GM19438 (cell line): ENCODE measurements at regions not wholly inside any gene's neighbourhood (a gene's known extent, or its start where the extent isn't known, plus 50 kb on each side); places are given as distances from the start of the nearest gene placed in this dataset.
"Not testable (repeated sequence)": the region's sequence is repeated elsewhere in the genome, so short reads cannot be mapped to it uniquely, and the experiment has no call there.

Experiments used
- ATAC-seq: cut with Tn5 transposase; IDR thresholded peaks from one replicate; pipeline ENCODE4 v1.9.1; 2021; ENCODE audit warnings: low read depth; ENCODE audit not compliant: unreplicated experiment

DNA sequence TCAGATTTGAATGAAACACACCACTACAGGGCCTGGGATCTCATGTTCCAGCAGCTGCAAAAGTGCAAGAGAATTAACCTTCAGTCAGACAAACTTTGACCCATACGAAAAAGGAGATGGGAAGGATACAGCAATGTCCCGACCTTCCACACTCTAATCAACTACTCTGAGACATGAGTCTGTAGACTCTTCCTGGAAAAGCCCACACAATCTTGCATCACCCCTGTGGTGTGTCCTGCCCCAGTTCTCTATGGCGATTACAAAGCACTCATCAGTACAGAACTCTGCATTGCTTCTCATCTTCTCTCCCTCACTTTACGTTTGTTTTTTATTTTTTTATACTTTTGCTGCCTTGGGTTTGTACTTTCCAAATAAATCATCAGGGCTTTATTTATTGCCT, 241.0 kb upstream of the KIF2A start:
- ATAC-seq: no peak

DNA sequence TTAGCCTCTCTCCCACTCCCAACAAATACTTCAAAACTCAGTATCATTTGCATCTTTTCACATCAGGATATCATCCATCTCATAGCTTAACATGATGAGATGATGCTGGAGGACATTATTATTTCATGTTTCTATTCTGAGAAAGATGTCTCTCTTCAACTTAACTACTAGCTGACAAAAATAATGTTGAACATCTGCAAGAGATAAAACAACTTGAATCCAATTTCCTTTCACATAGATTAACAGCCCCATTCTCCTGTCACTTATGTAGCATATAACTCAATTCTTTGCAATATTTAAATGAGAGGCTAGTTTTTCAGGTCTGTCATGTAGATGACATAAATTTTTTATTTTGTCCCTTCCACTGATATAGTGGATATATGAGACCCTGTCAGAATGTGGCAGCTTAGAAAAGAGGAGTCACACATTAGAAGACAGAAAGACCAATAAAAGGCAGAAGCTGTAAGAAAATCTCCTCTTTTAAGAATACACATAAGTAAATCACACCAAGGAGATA, 239.2 kb upstream of the KIF2A start:
- ATAC-seq: no peak

DNA sequence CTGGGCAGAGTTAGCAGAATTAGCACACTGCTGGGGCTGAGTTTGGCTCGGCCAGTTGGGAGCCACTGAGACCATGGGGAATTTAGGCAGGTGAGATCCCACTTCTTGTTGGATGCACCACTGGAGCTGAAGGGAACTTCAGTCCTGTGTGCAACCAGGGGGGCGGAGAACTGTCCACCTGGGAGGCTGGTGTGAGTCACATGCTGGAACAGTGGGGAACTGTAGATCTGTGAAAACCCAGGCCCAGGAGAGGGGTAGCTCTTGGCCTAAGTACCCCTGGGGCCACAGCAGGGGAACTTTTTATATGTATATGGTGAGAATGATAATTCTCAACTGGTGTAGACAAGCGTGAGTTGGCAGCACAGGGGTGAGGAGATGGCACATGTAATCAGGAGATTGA, 237.5 kb upstream of the KIF2A start:
- ATAC-seq: no peak

DNA sequence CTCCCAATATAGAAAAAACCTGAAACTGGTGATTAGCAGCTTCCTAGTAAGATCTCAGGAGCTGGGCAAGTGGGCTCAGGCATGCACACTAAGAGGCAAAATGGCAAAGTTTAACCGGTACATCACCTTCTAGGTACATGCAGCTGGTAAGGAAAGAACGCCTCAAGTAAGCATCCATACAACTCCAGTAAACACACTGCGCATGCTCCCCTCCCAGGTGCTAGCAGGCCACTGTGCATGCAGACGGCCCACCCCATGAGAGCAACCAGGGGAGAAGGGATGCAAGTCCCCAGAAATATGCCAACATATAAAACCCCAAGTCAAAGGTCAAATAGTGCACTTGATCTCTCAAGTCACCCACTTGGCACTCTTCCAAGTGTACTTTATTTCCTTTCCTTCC, 228.6 kb upstream of the KIF2A start:
- no peak for ATAC-seq

GRCh38 chr5:62077823-62078550, 228.0 kb upstream of the KIF2A start:
- no peak for ATAC-seq

DNA sequence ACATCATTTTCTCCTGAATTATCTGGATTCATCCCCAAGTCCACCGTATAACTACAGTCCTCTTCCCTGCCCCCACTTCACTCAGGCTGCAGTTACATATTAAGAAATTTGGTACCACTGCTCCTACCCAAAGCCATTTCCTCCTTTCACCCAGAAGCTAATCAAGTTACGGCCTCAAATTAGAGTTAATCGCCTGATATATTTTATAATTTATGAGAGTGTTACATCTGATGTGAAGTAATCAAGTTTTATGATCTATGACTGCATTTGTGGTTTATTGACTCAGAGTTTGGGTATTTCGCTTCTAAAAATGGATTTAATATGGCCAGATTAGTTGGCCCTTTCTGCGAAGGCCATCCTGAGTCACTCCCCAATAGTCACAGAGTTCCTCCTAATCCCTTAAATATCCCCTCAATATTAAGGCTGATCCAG, 223.6 kb upstream of the KIF2A start:
- ATAC-seq: no peak

- no peak for ATAC-seq
Measured at GRCh38 chr5:62083247-62083646, 222.8 kb upstream of the KIF2A start.

DNA sequence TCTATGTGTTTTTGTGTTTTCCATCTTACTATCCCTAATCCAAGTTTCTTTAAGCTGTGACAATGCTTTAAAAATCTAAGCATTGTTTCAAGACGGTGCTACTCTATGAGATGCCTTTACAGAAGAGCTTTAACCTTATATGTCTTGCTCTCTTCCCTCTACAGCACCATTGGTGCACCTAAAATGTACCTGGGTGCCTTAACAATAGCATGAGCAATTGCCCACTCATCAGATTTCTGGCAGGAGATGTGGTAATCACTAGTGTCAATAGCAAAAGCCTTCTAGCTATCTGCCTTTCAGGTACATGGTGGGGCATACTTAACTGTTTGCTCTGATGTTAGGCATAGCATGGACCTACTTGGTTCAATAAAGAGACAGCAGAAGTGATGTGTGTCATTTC, 222.3 kb upstream of the KIF2A start:
- ATAC-seq: no peak

GRCh38 chr5:62084391-62084790, 221.6 kb upstream of the KIF2A start:
- no peak for ATAC-seq

- ATAC-seq: no peak
Measured at GRCh38 chr5:62090953-62091352, 215.1 kb upstream of the KIF2A start.

- no peak for ATAC-seq
Measured at GRCh38 chr5:62093411-62093810, 212.6 kb upstream of the KIF2A start.

GRCh38 chr5:62093976-62094375, 212.0 kb upstream of the KIF2A start:
- ATAC-seq: no peak

DNA sequence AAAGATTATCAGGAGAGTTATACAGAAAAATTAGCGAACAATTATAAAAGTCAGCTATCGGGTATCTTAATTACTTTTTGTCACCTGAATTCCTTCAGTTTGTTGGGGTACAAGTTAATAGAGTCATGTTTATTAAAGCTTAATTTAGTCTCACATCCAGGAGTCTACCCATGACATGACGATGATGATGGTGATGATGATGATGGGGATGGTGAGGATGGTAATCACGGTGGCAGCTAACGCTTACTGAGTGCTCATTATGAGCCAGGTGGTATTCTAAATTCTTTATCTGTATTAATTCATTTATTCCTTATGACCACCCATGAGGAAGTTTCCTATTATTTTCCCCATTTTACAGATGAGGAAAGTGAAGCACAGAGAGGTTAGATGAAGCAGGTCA, 208.6 kb upstream of the KIF2A start:
- ATAC-seq: no peak

DNA sequence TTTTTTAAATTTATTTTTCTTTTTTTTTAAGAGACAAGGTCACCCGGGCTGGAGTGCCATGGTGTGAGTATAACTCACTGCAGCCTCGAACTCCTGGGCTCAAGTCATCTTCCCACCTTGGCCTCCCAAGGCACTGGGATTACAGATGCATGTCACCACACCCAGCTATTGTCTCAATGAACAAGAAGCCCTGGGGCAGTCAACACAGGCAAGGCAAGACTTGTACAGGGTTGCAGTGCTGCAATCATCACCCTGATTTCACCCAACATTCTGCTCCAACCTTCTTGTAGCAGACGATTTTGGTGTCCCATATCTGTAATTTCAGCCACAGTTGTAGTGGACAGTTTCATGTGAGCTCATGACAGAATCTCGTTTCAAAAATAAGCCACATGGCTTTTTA, 205.8 kb upstream of the KIF2A start:
- ATAC-seq: no peak

- not testable (repeated sequence) for ATAC-seq
Measured at GRCh38 chr5:62103863-62104262, 202.1 kb upstream of the KIF2A start.

- no peak for ATAC-seq
Measured at GRCh38 chr5:62111428-62111827, 194.6 kb upstream of the KIF2A start.

GRCh38 chr5:62112689-62113228, 193.2 kb upstream of the KIF2A start:
- no peak for ATAC-seq

GRCh38 chr5:62115014-62115413, 191.0 kb upstream of the KIF2A start:
- ATAC-seq: no peak

DNA sequence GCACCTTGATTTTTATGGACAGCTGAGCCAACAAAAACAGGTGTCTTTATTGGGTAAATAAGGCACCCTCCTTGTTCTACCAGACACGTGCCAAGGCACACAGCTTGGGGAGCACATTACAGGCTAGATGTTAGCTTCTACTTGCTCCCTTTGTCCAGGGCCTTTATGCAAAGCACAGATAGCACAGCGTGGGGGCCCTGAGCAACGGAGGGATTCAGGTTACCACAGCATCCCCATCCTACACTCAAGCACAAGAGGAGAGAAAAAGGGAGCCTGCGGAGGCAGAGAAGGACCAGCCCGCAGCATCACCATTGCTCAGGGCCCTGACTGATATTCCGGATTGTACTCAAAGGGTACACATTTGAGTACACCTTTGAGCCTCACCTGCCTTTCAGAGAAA, 181.7 kb upstream of the KIF2A start:
- ATAC-seq: no peak

- ATAC-seq: no peak
Measured at GRCh38 chr5:62126090-62126489, 179.9 kb upstream of the KIF2A start.

GRCh38 chr5:62127098-62127736, 178.8 kb upstream of the KIF2A start:
- no peak for ATAC-seq

- no peak for ATAC-seq
Measured at GRCh38 chr5:62130107-62130506, 175.9 kb upstream of the KIF2A start.
